OCI-LY7 (cell line): ENCODE measurements at regions not wholly inside any gene's neighbourhood (a gene's known extent, or its start where the extent isn't known, plus 50 kb on each side); places are given as distances from the start of the nearest gene placed in this dataset.

Experiments used
- BruUV-seq: library from RNA; stranded (reverse); fragments of 400-500 nt; replicated peaks from 2 replicates; lab custom pipeline; 2021; lab: Mats Ljungman, UMichigan
- CTCF ChIA-PET: fragments of 300-600 bp; sonication (Branson Sonifier 250); formaldehyde crosslinking; loops from one replicate; lab custom pipeline; 2022; ENCODE audit warnings: antibody characterized with exemption; ENCODE audit not compliant: unreplicated experiment; lab: Charles Lee
- POLR2A ChIA-PET: fragments of 300-600 bp; sonication (Branson Sonifier 250); formaldehyde crosslinking; loops from one replicate; lab custom pipeline; 2022; ENCODE audit warnings: antibody characterized with exemption; lab: Charles Lee
- DNase-seq: peaks from one replicate; pipeline ENCODE4 v3.0.0-alpha.2; 2015; ENCODE audit warnings: low spot score
- H2AFZ ChIP-seq: fragments of 200-600 bp; sonication (generic), shearing (Covaris generic); 2 replicates; pipeline ENCODE4 v1.6.1; 2014; ENCODE audit warnings: mild to moderate bottlenecking, antibody characterized with exemption, low read length, moderate library complexity
- H3K27ac ChIP-seq: fragments of 200-600 bp; sonication (generic); 2 replicates; pipeline ENCODE4 v1.5.1; 2014; ENCODE audit warnings: mixed run types, low read depth, mild to moderate bottlenecking, moderate library complexity, low read length, inconsistent platforms; ENCODE audit not compliant: poor library complexity, severe bottlenecking
- H3K36me3 ChIP-seq: fragments of 200-600 bp; sonication (generic); 2 replicates; pipeline ENCODE4 v1.6.1; 2014; ENCODE audit warnings: mild to moderate bottlenecking, antibody characterized with exemption, low read length, moderate library complexity, mixed read lengths; ENCODE audit not compliant: insufficient read depth
- H3K4me1 ChIP-seq: fragments of 200-600 bp; sonication (generic); 2 replicates; pipeline ENCODE4 v1.5.1; 2014; ENCODE audit warnings: mild to moderate bottlenecking, low read length; ENCODE audit not compliant: insufficient read depth, poor library complexity, severe bottlenecking
- H3K4me2 ChIP-seq: fragments of 200-600 bp; sonication (generic); 2 replicates; pipeline ENCODE4 v1.6.1; 2014; ENCODE audit warnings: mild to moderate bottlenecking, low read length
- H3K4me3 ChIP-seq: fragments of 200-600 bp; sonication (generic); 2 replicates; pipeline ENCODE4 v1.5.1; 2014; ENCODE audit warnings: mild to moderate bottlenecking, low read depth, low read length; ENCODE audit not compliant: poor library complexity, severe bottlenecking
- H3K79me2 ChIP-seq: fragments of 200-600 bp; sonication (generic); 2 replicates; pipeline ENCODE4 v1.6.1; 2016; ENCODE audit warnings: low read depth, mild to moderate bottlenecking, low read length, moderate library complexity, mixed read lengths; ENCODE audit not compliant: insufficient read depth
- H3K9me2 ChIP-seq: fragments of 200-600 bp; sonication (generic); 2 replicates; pipeline ENCODE4 v1.6.1; 2016; ENCODE audit warnings: mild to moderate bottlenecking, low read length, mixed read lengths; ENCODE audit not compliant: insufficient read depth
- H3K9me3 ChIP-seq: fragments of 200-600 bp; sonication (generic); 2 replicates; pipeline ENCODE4 v1.6.1; 2014; ENCODE audit warnings: mild to moderate bottlenecking, mixed run types, low read length, mixed read lengths
- H4K20me1 ChIP-seq: fragments of 200-600 bp; sonication (generic); 2 replicates; pipeline ENCODE4 v1.6.1; 2014; ENCODE audit warnings: mild to moderate bottlenecking, antibody characterized with exemption, low read length, moderate library complexity, mixed read lengths; ENCODE audit not compliant: insufficient read depth
- CTCF ChIP-seq: fragments of 200-600 bp; sonication (generic); conservative IDR thresholded peaks from 2 replicates; pipeline ENCODE4 v1.5.1; 2014; ENCODE audit warnings: mild to moderate bottlenecking, antibody characterized with exemption, low read length, moderate library complexity, mixed read lengths
- EZH2phosphoT487 ChIP-seq: fragments of 200-600 bp; sonication (generic); IDR thresholded peaks from 2 replicates; pipeline ENCODE4 v1.6.1; 2018; ENCODE audit warnings: low read depth, borderline replicate concordance, mild to moderate bottlenecking, mixed run types, antibody characterized with exemption, low read length, moderate library complexity, mixed read lengths
- intact Hi-C: fragments of 100-400 bp; cut with micrococcal nuclease; formaldehyde crosslinking; loops from one replicate; pipeline ENCODE4 v1.10.0; 2022; ENCODE audit not compliant: unreplicated experiment

- H3K9me3 ChIP-seq = no peaks in the 10 kb centered on the region
- no peaks in the 10 kb centered on the region for H3K79me2 ChIP-seq
- H3K36me3 ChIP-seq = no peaks in the 10 kb centered on the region
- H3K9me2 ChIP-seq = no peaks in the 10 kb centered on the region
- peak; percentile 68 for DNase-seq
- POLR2A ChIA-PET = interaction anchor here (0.6 to 0.8 kb wide), 3 partner anchors 14 to 171 kb away, joined by 3 to 6 read pairs (median 4); no protein-coding TSS in a partner anchor
- CTCF ChIA-PET = interaction anchor here (0.6 kb wide), 1 partner anchor 111 kb away, joined by 3 read pairs; no protein-coding TSS in a partner anchor
- no peak overlapping the region for H2AFZ ChIP-seq
- no TSS peak for BruUV-seq
- H3K4me3 ChIP-seq = no peak overlapping the region
- no peaks in the 10 kb centered on the region for H3K4me1 ChIP-seq
- no peaks in the 10 kb centered on the region for H4K20me1 ChIP-seq
- no peak overlapping the region for H3K27ac ChIP-seq
- H3K4me2 ChIP-seq = no peak overlapping the region
- no peak for TF ChIP-seq EZH2phosphoT487
- peak; percentile 92 for TF ChIP-seq CTCF
- intact Hi-C loops = loop anchor here (1.0 to 10.0 kb wide), 4 partner anchors 95 to 350 kb away; no protein-coding TSS in a partner anchor
Observed at GRCh38 chr7:35424869-35425495, 171.1 kb upstream of the TBX20 start.

GRCh38 chr7:35424440-35424839, 170.5 kb upstream of the TBX20 start:
- H3K79me2 ChIP-seq = no peaks in the 10 kb centered on the region
- no peak for DNase-seq
- no peaks in the 10 kb centered on the region for H3K9me2 ChIP-seq
- TF ChIP-seq EZH2phosphoT487 (no peak), CTCF (no peak)
- ChIA-PET POLR2A (interaction anchor here (0.8 kb wide), 1 partner anchor 170 kb away, joined by 6 read pairs; no protein-coding TSS in a partner anchor), CTCF (no interaction called here)
- intact Hi-C loops = loop anchor here (2.0 to 10.0 kb wide), 2 partner anchors 200 to 350 kb away; no protein-coding TSS in a partner anchor
- H4K20me1 ChIP-seq = no peaks in the 10 kb centered on the region
- H2AFZ ChIP-seq = no peak overlapping the region
- no peak overlapping the region for H3K27ac ChIP-seq
- H3K9me3 ChIP-seq = no peaks in the 10 kb centered on the region
- no peaks in the 10 kb centered on the region for H3K36me3 ChIP-seq
- H3K4me1 ChIP-seq = no peaks in the 10 kb centered on the region
- no peak overlapping the region for H3K4me2 ChIP-seq
- H3K4me3 ChIP-seq = no peak overlapping the region
- BruUV-seq = no TSS peak

GRCh38 chr7:35422715-35423114, 168.8 kb upstream of the TBX20 start:
- CTCF ChIA-PET = no interaction called here
- no peaks in the 10 kb centered on the region for H3K36me3 ChIP-seq
- no TSS peak for BruUV-seq
- no peak overlapping the region for H3K27ac ChIP-seq
- intact Hi-C loops = loop anchor here (10.0 kb wide), 1 partner anchor 348 kb away; no protein-coding TSS in a partner anchor
- no peak overlapping the region for H2AFZ ChIP-seq
- H3K79me2 ChIP-seq = no peaks in the 10 kb centered on the region
- TF ChIP-seq CTCF = no peak
- TF ChIP-seq EZH2phosphoT487 = no peak
- POLR2A ChIA-PET = no interaction called here
- H3K4me1 ChIP-seq = no peaks in the 10 kb centered on the region
- no peak overlapping the region for H3K4me3 ChIP-seq
- no peak overlapping the region for H3K4me2 ChIP-seq
- DNase-seq = no peak
- H4K20me1 ChIP-seq = no peaks in the 10 kb centered on the region
- H3K9me3 ChIP-seq = no peaks in the 10 kb centered on the region
- H3K9me2 ChIP-seq = no peaks in the 10 kb centered on the region
